ENCODE measurements at regions not wholly inside any gene's neighbourhood (a gene's known extent, or its start where the extent isn't known, plus 50 kb on each side); places are given as distances from the start of the nearest gene placed in this dataset.
"Not testable (repeated sequence)": the region's sequence is repeated elsewhere in the genome, so short reads cannot be mapped to it uniquely, and the experiment has no call there.

DNA sequence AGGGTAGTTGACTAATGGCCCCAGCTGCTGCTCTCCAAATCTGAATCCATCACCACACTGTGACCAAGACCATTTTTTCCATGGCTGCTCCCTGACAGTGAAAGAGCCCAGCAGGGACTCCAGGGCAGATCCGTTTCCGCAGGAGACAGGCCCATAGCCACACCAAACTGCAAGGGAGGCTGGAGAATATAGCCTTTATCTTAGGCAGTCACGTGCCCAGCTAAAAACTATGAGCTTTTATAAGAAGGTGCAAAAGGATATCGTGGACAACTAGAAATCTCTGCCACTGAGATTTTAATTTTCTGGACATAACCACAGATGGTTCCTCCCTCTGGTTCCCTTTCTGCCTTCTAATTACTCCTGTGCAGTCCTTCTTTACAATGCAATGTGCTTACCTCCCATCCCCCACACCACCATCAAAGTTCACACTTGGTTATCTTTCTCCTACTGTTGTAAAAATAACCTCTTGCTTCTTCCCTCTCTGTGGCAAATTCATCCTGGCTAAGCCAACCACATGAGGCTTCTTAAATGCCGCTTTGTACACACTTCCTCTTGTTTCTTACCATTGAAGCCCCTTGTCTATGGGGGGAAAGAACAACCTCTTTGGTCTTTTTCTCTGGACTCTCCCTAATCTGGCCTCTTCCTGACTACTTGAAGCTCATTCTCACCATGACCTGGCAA lies 233.7 kb downstream of the SHQ1 start:
- H3K4me3 ChIP-seq (ENCODE audit: low read depth, low read length): no peak overlapping the region
- DNase-seq (ENCODE audit: low read depth): no peak
- TF ChIP-seq, protein P1, sequence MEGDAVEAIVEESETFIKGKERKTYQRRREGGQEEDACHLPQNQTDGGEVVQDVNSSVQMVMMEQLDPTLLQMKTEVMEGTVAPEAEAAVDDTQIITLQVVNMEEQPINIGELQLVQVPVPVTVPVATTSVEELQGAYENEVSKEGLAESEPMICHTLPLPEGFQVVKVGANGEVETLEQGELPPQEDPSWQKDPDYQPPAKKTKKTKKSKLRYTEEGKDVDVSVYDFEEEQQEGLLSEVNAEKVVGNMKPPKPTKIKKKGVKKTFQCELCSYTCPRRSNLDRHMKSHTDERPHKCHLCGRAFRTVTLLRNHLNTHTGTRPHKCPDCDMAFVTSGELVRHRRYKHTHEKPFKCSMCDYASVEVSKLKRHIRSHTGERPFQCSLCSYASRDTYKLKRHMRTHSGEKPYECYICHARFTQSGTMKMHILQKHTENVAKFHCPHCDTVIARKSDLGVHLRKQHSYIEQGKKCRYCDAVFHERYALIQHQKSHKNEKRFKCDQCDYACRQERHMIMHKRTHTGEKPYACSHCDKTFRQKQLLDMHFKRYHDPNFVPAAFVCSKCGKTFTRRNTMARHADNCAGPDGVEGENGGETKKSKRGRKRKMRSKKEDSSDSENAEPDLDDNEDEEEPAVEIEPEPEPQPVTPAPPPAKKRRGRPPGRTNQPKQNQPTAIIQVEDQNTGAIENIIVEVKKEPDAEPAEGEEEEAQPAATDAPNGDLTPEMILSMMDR (IDR thresholded peaks at IDR 0.05; ENCODE audit: insufficient read depth, low read depth, low read length, missing control alignments): no peak

DNA sequence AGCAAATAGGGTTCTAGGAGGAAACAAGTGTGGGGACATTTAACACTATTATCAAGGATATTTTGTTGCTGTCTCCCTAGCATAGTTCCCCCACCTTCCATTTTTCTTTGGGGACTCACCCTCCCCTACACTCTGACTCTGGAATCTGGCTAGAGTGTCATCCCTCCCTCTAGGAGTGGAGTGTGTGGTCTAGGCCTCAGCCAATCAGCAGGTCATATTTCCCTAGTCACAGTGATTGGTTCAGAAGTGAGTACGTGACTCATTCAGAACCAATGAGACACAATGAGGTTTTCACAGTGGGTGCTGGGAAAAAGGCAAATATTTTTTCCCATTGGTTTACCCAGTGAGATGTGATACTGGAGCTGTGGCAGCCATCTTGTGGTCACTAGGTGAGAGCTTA lies 234.4 kb downstream of the SHQ1 start:
- TF ChIP-seq, protein P1 (IDR thresholded peaks at IDR 0.05; ENCODE audit: insufficient read depth, low read depth, low read length, missing control alignments): no peak
- no peak overlapping the region for H3K4me3 ChIP-seq (ENCODE audit: low read depth, low read length)
- DNase-seq (ENCODE audit: low read depth): no peak

DNA sequence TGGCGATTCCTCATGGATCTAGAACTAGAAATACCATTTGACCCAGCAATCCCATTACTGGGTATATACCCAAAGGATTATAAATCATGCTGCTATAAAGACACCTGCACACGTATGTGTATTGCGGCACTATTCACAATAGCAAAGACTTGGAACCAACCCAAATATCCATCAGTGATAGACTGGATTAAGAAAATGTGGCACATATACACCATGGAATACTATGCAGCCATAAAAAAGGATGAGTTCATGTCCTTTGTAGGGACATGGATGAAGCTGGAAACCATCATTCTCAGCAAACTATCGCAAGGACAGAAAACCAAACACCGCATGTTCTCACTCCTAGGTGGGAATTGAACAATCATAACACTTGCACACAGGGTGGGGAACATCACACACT lies 239.1 kb downstream of the SHQ1 start:
- DNase-seq (ENCODE audit: low read depth); H3K4me3 ChIP-seq (ENCODE audit: low read depth, low read length): not testable (repeated sequence)

DNA sequence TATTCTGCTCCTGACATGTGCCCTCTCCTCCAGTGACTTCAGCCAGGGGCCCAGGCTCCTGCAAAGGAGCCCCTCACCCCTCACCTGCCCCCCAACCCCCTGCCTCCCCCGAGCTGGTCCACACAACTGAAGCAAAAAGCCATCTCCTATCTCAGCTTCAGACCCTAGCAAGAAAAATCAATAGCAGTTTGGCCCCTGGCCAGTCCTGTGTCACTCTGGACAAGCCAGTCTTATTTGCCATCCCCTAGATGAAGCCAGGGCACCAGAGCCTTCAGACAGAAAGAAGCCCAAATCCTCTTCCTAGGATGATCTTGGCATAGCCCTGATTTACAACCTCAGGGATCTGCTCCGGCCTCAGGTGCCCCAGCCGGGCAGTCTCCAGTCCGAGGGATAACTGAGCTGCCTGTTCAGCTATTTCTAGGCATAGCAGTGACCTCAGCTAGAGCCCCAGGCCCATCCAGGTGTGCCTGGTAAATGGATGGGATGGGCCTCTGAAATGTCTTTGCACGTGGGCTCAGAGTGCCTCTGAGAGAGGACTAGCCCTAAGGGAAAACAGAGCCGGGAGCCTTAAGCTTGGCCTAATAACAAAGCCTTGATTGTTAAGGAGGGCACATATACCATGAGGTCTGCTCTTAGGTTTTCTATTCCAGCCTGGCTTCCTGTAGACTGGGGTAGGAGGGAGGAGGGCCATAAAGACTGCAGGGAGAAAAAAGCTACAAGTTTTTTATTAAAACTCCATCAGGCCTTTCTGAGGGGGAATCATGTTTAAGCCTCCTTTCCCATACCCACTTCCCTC lies 242.0 kb downstream of the SHQ1 start:
- DNase-seq (ENCODE audit: low read depth): no peak
- TF ChIP-seq, protein P1 (IDR thresholded peaks at IDR 0.05; ENCODE audit: insufficient read depth, low read depth, low read length, missing control alignments): no peak
- no peak overlapping the region for H3K4me3 ChIP-seq (ENCODE audit: low read depth, low read length)

DNA sequence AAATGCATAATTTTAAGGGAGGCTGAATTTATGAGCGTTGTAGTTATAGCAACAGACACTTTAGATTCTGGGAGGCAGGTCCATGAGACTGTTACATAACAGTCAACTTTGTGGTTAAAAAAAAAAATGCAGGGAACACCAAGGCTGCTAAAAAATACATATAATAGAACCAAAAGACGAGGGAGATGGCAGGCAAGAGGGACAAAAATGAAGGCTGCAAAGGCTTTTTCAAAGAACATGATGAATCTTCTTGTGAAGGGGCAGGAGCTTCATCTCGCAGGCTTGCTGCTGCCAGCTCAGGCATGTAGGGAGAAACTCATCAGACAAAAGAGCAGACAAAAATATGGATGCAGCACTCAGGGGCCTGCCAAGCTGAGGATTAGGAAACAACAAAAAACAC lies 243.9 kb downstream of the SHQ1 start:
- no peak overlapping the region for H3K4me3 ChIP-seq (ENCODE audit: low read depth, low read length)
- TF ChIP-seq, protein P1 (IDR thresholded peaks at IDR 0.05; ENCODE audit: insufficient read depth, low read depth, low read length, missing control alignments): no peak
- no peak for DNase-seq (ENCODE audit: low read depth)

DNA sequence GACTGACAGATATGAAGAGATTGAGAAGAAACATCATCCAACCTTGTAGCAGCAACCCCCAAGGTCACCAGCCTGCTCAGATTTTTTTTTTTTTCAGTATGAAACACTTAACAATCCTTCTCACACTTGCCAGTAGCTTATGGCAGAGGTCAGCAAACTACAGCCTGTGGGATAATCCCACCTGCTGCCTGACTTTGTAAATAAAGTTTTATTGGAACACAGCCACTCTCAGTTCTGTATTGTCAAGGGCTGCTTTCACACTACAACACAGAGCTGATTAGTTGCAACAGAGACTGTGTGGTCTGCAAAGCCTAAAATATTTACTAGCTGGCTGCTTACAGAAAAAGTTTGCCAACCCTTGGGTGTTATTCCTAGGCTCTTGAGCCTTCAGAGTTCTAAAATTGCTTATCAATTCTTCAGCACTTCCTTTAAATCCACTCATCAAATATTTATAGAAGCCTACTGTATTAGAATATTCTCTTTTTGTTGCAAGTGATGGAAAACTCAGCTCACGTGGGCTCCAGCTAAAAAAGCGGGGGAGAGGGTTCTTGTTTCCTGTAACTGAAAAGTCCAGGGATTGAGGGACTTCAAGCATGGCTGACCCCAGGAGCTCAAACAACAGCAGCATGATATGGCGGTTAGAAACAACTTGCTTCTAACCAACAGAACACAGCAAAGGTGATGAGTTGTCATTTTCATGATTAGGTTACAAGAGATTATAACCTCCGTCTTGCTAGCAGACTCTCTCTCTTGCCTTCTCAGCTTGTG lies 246.1 kb downstream of the SHQ1 start:
- TF ChIP-seq, protein P1 (IDR thresholded peaks at IDR 0.05; ENCODE audit: insufficient read depth, low read depth, low read length, missing control alignments): no peak
- DNase-seq (ENCODE audit: low read depth): no peak
- H3K4me3 ChIP-seq (ENCODE audit: low read depth, low read length): no peak overlapping the region

DNA sequence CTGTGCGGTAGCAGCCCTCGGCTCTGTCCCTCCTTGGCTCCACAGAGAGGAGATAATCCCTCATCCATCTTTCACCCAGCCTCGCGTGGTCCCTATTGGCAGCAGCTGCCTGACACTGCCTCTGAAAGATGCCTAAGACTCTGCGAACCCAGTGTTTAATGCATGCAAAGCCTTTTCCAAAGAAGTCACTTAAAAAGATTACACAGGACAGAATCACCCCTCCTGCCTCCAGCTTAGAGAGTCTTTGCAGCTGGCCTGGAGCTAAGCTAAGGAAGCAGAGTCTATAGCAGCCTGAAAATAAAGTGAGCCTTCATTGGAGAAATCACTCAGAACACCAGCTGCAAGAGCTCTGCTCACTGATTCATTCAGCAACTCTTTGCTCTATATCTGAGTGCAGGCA lies 247.2 kb downstream of the SHQ1 start:
- H3K4me3 ChIP-seq (ENCODE audit: low read depth, low read length): no peak overlapping the region
- TF ChIP-seq, protein P1 (IDR thresholded peaks at IDR 0.05; ENCODE audit: insufficient read depth, low read depth, low read length, missing control alignments): no peak
- no peak for DNase-seq (ENCODE audit: low read depth)

Data from GM12865 (cell line).